ENCODE measurements at regions not wholly inside any gene's neighbourhood (a gene's known extent, or its start where the extent isn't known, plus 50 kb on each side); places are given as distances from the start of the nearest gene placed in this dataset.

DNA sequence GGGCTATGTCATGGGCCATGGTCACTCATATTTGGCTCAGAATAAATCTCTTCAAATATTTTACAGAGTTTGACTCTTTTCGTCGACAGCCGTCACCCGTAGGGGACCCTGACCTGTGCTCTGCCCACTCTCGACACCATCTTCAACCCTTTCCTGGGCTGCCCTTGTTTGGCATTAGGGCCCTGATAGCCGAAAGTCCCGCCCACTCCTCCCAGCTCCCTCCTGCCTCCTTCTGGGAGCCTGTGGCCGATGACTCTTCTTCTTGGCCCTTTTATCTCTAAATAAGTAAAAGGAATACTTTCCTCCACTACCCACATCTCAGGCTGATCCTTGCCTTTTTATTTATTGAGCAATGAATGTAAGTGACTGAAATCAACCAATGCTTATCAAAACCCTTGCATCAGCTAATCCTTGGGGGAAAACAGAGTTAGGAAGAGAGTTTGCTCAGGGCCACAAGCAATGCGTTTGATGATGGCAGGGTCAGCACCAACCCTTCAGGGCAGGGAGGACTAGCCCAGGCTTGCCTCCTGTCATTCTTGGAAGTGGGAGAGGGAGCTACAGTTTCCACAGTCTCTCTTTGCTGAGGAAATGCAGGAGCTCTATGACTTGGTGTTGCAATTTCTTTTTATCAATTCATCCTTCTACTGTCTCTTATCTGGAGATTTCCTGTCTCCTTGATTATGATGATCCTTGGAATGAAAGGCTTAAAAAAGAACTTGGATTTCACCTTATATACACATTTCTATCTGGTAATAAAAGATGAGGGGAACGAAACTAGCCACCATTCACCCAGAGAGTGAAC lies 218.2 kb upstream of the PODXL start:
- Histone ChIP-seq H3K27me3 (ENCODE audit: control insufficient read depth in 1 of 2, insufficient read depth in 2 of 2, low read length in 2 of 2) (no peaks in the 10 kb centered on the region), H3K4me1 (ENCODE audit: insufficient read depth, low read length) (no peaks in the 10 kb centered on the region), H3K9me3 (ENCODE audit: control insufficient read depth in 1 of 2, insufficient read depth in 1 of 2, low read length in 2 of 2) (peaks cover 0 to 3% of the 10 kb centered on the region in 2 experiments), H3K27ac (ENCODE audit: low read depth in 1 of 2, low read length in 2 of 2) (no peak overlapping the region), H3K4me3 (ENCODE audit: low read length) (no peak overlapping the region), H3K36me3 (ENCODE audit: insufficient read depth, low read length) (no peaks in the 10 kb centered on the region)
- Mint-ChIP-seq H3K9me3 (no peaks in the 10 kb centered on the region), H3K36me3 (ENCODE audit: low read depth) (no peaks in the 10 kb centered on the region), H3K27me3 (peaks cover 4% of the 10 kb centered on the region), H3K4me1 (ENCODE audit: low read depth) (no peaks in the 10 kb centered on the region), H3K4me3 (no peak overlapping the region), H3K27ac (no peak overlapping the region)
- TF ChIP-seq CTCF (IDR thresholded peaks at IDR 0.05) = no peak
- ChIA-PET CTCF (no interaction called here), POLR2A (no interaction called here)
- intact Hi-C loops (cut with DNase I, micrococcal nuclease) = no loop called here
- DNase-seq (no peak), ATAC-seq (ENCODE audit: poor library complexity) (no peak)

DNA sequence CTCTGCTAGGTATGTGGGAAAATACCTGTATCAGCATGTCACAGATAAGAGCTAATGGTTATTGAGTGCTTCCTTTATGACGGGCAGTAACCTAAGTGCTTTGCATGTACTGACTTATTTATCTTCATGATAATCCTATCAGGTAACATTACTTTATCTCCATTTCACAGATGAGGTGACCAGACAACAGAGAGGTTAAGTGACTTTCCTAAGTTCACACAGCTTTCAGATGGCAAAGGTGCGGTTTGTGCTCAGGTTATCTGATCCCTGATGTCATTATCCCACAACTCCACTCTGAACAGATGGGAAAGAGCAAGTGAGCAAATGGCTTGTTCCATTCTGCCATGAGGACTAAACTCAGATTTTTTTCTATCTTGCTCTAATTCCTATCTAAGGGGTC lies 217.0 kb upstream of the PODXL start:
- no peaks in the 10 kb centered on the region for H3K36me3 ChIP-seq (ENCODE audit: insufficient read depth, low read length)
- no peak for TF ChIP-seq CTCF (IDR thresholded peaks at IDR 0.05)
- Mint-ChIP-seq H3K27ac (no peak overlapping the region), H3K4me1 (ENCODE audit: low read depth) (no peaks in the 10 kb centered on the region), H3K9me3 (no peaks in the 10 kb centered on the region), H3K4me3 (no peak overlapping the region), H3K36me3 (ENCODE audit: low read depth) (no peaks in the 10 kb centered on the region), H3K27me3 (peaks cover 4% of the 10 kb centered on the region)
- no peak overlapping the region for H3K4me3 ChIP-seq (ENCODE audit: low read length)
- H3K4me1 ChIP-seq (ENCODE audit: insufficient read depth, low read length) = no peaks in the 10 kb centered on the region
- H3K27ac ChIP-seq (ENCODE audit: low read depth in 1 of 2, low read length in 2 of 2) = no peak overlapping the region
- intact Hi-C loops (cut with DNase I, micrococcal nuclease) = no loop called here
- ChIA-PET CTCF (no interaction called here), POLR2A (no interaction called here)
- H3K27me3 ChIP-seq (ENCODE audit: control insufficient read depth in 1 of 2, insufficient read depth in 2 of 2, low read length in 2 of 2) = no peaks in the 10 kb centered on the region
- ATAC-seq (ENCODE audit: poor library complexity) (no peak), DNase-seq (no peak)
- peaks cover 0 to 3% of the 10 kb centered on the region in 2 experiments for H3K9me3 ChIP-seq (ENCODE audit: control insufficient read depth in 1 of 2, insufficient read depth in 1 of 2, low read length in 2 of 2)

- no peak for DNase-seq
- intact Hi-C loops (cut with DNase I, micrococcal nuclease) = no loop called here
- H3K27ac ChIP-seq (ENCODE audit: low read depth in 1 of 2, low read length in 2 of 2) = no peak overlapping the region
- H3K27me3 ChIP-seq (ENCODE audit: control insufficient read depth in 1 of 2, insufficient read depth in 2 of 2, low read length in 2 of 2) = no peaks in the 10 kb centered on the region
- POLR2A ChIA-PET = no interaction called here
- Mint-ChIP-seq H3K36me3 (ENCODE audit: low read depth) (no peaks in the 10 kb centered on the region), H3K9me3 (no peaks in the 10 kb centered on the region), H3K4me3 (no peak overlapping the region), H3K4me1 (ENCODE audit: low read depth) (no peaks in the 10 kb centered on the region), H3K27me3 (no peaks in the 10 kb centered on the region), H3K27ac (no peak overlapping the region)
- CTCF ChIA-PET = interaction anchor here (0.6 kb wide), 1 partner anchor 1976 kb away, joined by 3 read pairs; no protein-coding TSS in a partner anchor
- H3K36me3 ChIP-seq (ENCODE audit: insufficient read depth, low read length) = no peaks in the 10 kb centered on the region
- H3K4me1 ChIP-seq (ENCODE audit: insufficient read depth, low read length) = no peaks in the 10 kb centered on the region
- no peak for TF ChIP-seq CTCF (IDR thresholded peaks at IDR 0.05)
- no peaks in the 10 kb centered on the region for H3K9me3 ChIP-seq (ENCODE audit: control insufficient read depth in 1 of 2, insufficient read depth in 1 of 2, low read length in 2 of 2)
- H3K4me3 ChIP-seq (ENCODE audit: low read length) = no peak overlapping the region
- ATAC-seq (ENCODE audit: poor library complexity) = no peak
Measured at GRCh38 chr7:131769241-131769640, 212.8 kb upstream of the PODXL start.
